HG02588 (cell line): ENCODE measurements at regions not wholly inside any gene's neighbourhood (a gene's known extent, or its start where the extent isn't known, plus 50 kb on each side); places are given as distances from the start of the nearest gene placed in this dataset.
"Not testable (repeated sequence)": the region's sequence is repeated elsewhere in the genome, so short reads cannot be mapped to it uniquely, and the experiment has no call there.

ENCODE experiments used
- ATAC-seq: cut with Tn5 transposase; IDR thresholded peaks from one replicate; pipeline ENCODE4 v1.9.1; 2021; ENCODE audit warnings: mild to moderate bottlenecking, moderate library complexity; ENCODE audit not compliant: unreplicated experiment

DNA sequence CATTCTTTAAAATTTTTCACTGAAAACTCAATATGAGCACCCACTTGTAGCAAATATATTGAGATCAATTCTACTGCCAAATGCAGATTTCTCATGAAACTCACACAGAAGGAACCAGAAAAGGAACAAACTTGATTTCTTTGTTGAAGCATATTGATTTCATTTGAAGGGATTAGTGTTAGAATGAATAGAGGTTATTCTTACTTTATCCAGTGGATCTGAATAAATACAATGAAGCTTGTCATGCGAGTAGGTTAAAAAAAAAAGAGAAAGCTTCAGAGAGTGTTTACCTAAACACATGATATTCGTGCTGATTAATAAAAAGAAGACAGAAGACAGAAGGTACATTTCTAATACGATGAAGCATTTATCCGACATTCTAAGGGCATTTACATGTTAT is 226.7 kb upstream of the ZSWIM2 start:
- ATAC-seq = no peak

DNA sequence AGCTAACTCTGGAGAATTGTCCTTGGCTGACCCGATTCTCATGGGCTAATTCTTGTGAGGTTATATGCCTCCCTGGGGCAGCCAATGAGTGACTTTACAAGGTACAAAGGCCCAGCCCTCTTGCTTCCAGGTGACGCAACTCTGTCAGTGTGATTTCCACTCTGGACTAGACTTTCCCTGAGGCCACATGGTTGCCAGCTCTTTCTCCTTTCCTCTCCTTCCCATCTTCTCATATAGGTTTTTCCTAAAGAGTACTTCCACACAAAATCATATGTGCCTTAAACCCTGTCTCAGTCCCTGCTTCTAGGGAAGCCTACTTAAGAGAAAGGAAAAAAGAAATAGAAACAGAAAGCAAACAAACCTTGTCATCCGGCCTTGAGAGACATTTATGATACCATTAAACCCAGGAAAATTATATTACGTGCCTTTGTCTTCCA is 226.2 kb upstream of the ZSWIM2 start:
- ATAC-seq = no peak

- ATAC-seq = no peak
Measured at GRCh38 chr2:187058198-187058597, 209.2 kb upstream of the ZSWIM2 start.

GRCh38 chr2:187057466-187057865 is 208.5 kb upstream of the ZSWIM2 start:
- no peak for ATAC-seq

GRCh38 chr2:187056416-187057334 is 207.7 kb upstream of the ZSWIM2 start:
- ATAC-seq = no peak

DNA sequence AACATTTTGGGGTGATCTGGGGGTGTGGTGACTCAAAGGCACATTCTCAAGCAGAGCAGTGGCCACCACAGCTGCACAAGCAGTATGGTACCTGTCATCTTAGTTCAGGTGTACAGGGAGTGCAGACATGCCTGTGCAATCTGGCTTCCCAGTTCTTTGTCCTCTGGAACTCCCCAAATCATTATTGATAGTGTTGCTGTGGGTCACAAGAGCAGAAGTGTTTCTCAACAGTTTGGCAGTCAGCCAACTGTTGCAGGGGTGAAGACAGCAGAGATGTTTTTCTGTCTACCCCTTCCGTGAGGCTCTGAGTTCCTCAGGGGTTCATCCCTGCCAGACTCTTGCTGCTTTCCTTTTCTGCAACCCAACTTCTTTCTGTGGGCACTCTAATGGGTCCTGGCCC is 206.5 kb upstream of the ZSWIM2 start:
- ATAC-seq = no peak

DNA sequence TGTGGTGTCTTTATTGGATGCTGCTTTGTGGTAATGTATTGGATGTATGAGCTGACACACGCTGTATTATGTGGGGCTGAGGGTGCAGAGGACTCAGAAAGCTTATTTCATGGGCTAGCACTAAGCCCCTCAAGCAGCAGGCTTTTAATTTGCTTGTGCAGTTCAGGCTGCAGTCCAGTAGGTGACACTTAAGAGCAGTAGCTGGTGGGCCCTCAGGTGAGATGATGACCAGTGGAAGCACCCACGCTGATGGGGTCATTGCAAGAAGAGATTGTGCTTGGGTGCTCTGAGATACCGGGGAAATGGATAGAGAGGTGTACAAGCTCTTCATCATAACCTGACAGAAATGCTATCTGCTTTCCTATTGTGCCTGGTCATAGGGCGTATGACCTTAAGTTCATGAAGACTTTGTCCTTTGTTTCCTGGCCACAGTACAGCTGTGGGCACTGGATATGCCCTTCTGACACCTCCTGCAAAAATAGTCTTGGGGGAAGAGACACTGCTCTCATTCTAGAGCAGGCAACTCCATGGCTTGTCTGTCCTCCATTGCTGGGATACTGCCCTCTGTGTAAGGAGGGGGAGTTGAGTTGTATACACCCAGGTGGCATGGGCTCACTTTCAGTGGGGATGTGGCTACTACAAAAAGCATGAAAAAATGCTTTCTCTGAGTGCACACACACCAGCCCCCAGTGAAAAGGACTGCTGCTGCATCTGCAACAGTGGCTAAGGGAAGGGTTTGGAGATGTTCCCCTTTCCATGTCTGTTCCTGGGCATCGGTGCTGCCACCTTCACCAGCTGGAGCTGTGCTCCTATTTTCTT is 205.7 kb upstream of the ZSWIM2 start:
- ATAC-seq = no peak

- ATAC-seq = peak; percentile 88
Measured at GRCh38 chr2:187051350-187051749, 202.4 kb upstream of the ZSWIM2 start.

DNA sequence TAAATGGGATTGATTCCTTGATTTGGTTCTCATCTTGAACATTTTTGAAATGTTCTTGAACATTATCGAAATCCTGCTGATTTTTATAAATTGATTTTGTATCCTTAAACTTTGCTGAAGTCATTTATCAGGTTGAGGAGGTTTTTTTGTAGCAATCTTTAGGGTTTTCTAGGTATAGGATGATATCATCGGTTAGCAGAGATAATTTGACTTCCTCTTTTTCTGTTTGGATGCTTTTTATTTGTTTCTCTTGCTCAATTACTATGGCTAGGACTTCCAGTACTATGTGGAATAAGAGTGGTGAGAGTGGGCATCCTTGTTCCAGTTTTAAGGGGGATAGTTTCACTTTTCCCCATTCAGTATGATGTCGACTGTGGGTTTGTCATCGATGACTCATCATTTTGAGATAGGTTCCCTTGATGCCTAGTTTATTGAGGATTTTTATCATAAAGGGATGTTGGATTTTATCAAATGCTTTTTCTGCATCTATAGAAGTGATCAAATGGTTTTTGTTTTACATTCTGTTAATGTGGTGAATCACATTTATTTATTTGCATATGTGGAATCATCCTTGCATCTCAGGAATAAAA is 201.5 kb upstream of the ZSWIM2 start:
- no peak for ATAC-seq

- ATAC-seq = no peak
Measured at GRCh38 chr2:187037310-187037709, 188.3 kb upstream of the ZSWIM2 start.

DNA sequence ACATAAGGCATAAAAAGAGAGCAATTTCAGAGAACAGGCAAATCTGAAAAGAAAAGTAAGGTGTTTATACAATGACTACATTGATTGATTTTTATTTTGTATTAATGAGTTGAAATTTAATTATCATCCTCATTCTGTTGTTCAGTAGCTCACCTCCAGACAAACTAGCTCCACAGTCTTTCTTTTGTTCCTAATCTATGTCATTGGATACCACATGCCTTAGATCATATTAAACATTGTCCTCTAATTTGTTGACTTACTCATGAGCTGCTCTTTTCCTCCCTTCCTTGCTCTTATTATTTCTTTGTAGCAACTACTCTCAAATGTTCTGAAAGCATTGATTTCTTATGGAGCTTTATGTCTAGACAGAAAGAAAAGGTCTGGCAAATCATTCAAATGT is 185.5 kb upstream of the ZSWIM2 start:
- ATAC-seq = no peak

DNA sequence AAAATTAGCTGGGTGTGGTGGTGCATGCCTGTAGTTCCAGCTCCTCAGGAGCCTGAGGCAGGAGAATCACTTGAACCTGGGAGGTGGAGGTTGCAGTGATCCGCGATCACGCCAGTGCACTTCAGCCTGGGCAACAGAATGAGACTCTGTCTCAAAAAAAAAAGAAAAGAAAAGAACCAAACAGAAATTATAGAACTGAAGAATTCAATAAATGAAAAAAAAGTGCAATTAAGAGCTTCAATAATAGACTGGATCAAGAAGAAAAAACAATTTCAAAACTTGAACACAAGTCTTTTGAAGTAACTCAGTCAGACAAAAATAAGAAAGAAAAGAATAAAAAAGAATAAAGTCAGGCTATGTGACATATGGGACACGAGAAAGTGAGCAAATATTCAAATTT is 175.8 kb upstream of the ZSWIM2 start:
- ATAC-seq = no peak

GRCh38 chr2:187023996-187024395 is 175.0 kb upstream of the ZSWIM2 start:
- ATAC-seq = not testable (repeated sequence)

DNA sequence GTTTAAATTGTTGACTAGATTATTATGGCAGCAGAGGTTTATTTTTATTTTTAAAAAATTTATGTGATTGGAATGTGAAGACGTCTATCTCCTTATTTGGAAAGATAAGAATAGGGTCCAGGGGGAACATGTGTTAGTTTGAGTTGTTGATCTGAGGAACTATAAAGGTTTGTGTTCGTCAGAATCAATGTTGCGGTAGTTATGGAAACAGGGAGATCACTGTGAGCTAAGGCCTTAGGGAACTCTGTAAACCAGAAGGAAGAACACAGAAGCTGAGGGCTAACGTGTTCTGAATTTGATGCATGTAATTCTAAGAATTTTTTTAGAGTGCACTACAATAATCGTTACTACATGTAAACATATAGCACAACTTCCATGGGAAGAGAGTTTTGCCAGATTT is 168.5 kb upstream of the ZSWIM2 start:
- ATAC-seq = no peak

DNA sequence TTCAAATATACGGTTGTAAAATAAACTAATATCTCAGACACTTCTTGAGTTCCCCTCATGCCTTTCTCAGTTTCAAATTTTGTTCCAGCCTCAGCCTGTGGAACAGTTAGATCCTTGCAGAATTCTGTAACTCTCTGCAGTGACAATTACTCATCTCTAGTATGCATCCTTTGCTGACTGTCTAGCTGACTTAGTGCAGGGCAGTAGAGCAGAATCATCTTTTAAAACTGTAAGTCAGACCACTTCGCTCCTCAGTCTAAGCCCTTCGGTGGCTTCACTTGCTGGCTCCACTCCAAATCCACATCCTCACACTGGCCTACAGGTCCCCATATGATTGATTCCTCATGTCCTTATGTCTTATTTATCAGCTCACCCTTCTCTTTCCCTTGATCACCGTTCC is 164.1 kb upstream of the ZSWIM2 start:
- no peak for ATAC-seq

DNA sequence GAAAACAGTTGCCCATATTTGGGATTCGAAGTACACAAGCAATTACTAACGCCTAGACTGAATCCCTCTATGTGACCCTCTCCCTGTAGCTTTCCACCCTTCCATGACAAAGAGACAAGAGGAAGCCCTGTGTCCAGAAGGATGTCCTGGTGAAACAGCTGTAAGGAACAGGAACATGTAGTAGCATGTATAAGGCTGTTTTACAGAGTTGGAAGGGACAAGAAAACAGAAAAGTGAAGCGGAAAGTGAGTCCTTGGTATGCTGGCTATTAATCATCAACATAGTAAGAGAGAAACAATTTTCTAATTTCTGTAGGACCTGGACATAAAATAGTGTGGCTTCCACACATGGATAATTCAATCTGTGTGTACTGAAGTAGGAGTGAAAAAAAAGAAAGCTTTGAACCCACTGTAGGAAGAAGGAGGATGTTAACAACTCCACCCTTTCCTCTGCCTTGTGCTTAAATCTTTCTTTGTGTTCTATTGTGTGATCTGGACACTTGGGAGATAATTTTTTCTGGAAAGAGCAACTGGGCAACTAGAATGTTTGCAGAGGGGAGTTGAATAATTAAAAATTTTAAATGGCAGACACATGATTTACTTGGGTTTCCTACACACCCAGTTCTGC is 162.3 kb upstream of the ZSWIM2 start:
- no peak for ATAC-seq

DNA sequence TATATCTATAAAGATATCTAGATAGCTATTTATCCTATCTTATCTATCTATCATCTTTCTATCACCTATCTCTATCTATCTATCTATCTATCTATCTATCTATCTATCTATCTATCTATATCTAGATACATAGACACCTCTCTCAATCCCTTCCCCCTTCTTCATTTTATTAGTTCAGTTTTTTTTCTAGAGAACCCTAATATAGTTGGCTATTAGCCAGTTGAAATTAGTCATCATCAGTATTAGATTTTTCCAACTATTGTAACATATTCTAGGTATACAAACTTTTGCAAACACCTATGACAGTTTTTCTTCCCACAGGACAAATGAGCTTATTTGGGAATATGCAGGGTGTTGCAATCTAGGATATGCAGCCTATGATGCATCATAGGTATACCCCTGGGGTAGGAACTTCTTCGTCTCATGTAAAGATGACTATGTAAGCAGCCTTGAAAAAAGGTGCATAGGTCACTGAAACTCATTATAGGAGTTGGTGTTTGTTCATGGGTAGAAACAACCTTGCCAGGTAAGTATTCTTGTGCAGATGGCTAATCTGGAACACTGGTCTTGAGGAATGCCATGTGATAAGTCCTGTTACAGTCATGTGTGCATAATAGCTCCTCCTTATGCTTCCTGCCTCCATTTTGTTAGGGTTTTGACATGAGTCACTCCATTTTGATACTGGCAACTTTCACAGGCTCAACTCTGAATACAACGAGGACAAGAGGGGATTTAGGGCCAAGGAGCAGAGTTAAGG is 160.7 kb upstream of the ZSWIM2 start:
- ATAC-seq = no peak

- no peak for ATAC-seq
Measured at GRCh38 chr2:187008111-187008510, 159.1 kb upstream of the ZSWIM2 start.

DNA sequence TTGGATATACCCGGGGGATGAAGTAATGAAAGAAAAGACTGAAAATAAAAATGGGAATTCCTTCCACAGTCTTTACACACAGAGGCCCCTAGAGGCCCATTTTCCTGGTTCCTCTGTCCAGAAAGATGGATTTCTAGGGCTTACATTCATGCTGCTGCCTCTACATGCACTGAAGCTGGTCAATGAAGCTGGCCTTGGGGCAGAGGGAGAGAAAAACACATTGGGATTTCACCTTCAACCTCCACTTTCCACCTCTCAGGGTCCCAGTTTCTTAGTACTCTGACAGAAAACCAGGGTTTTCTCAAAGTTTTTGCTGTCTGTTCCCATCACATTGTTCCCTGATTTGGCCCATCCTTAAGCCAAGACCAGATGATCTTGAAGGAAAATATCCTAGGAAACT is 154.6 kb upstream of the ZSWIM2 start:
- no peak for ATAC-seq

DNA sequence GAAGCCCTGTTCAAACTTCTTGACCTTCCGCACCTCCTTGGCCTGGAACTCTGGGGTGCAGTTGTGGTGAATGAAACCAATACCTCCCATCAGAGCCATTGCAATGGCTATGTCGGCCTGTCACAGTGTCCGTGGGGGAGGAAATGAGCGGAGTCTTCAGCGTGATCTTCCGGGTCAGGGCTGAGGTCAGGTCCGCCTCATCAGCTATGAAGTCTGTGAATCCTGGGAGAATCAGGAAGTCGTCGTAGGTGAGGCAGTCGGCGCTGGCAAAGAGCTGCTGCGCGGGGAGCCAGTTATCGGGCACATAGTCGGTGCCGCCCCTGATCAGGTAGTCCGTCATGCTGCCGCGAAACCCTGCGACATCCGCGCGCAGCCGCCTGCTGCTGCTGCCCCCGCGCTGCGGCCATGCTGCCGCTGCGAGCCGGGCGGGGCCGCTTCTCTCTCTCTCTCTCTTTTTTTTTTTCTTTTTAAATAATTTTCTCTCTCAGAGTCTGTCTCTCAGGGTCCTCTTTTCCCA is 154.1 kb upstream of the ZSWIM2 start:
- ATAC-seq = no peak
